ENCODE measurements at regions not wholly inside any gene's neighbourhood (a gene's known extent, or its start where the extent isn't known, plus 50 kb on each side); places are given as distances from the start of the nearest gene placed in this dataset.

DNA sequence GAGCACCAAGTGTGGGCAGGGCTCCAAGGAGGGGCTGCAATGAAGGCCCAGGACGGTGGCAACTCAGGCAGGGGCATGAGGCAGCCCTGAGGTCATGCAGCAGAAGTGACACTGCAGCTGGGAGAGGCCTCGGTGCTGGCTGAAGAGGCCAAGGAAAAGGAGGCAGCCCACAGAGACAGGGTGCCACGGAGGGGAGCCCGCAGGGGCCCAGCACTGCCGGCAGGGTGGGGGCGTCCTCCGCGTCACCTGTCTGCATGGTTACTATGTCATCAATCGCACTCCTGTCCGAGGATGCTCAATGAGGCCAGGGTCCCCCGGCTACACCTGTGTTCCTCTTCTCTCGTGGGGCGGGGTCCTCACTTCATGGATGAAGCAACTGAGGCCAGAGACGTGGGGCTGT is 123.1 kb downstream of the TUBA3C start:
- TF ChIP-seq, protein P1, sequence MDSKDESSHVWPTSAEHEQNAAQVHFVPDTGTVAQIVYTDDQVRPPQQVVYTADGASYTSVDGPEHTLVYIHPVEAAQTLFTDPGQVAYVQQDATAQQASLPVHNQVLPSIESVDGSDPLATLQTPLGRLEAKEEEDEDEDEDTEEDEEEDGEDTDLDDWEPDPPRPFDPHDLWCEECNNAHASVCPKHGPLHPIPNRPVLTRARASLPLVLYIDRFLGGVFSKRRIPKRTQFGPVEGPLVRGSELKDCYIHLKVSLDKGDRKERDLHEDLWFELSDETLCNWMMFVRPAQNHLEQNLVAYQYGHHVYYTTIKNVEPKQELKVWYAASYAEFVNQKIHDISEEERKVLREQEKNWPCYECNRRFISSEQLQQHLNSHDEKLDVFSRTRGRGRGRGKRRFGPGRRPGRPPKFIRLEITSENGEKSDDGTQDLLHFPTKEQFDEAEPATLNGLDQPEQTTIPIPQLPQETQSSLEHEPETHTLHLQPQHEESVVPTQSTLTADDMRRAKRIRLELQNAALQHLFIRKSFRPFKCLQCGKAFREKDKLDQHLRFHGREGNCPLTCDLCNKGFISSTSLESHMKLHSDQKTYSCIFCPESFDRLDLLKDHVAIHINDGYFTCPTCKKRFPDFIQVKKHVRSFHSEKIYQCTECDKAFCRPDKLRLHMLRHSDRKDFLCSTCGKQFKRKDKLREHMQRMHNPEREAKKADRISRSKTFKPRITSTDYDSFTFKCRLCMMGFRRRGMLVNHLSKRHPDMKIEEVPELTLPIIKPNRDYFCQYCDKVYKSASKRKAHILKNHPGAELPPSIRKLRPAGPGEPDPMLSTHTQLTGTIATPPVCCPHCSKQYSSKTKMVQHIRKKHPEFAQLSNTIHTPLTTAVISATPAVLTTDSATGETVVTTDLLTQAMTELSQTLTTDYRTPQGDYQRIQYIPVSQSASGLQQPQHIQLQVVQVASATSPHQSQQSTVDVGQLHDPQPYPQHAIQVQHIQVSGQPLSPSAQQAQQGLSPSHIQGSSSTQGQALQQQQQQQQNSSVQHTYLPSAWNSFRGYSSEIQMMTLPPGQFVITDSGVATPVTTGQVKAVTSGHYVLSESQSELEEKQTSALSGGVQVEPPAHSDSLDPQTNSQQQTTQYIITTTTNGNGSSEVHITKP (tag by site-specific recombination; IDR thresholded peaks at IDR 0.05), result no peak
- no peak for TF ChIP-seq ZNF416 (tag by site-specific recombination; IDR thresholded peaks at IDR 0.05)

Measured in HEK293 (cell line).